Dermis blood vessel endothelial cell (primary cell): ENCODE measurements at regions not wholly inside any gene's neighbourhood (a gene's known extent, or its start where the extent isn't known, plus 50 kb on each side); places are given as distances from the start of the nearest gene placed in this dataset.
"Not testable (repeated sequence)": the region's sequence is repeated elsewhere in the genome, so short reads cannot be mapped to it uniquely, and the experiment has no call there.

Experiments
- DNase-seq: peaks from one replicate; pipeline ENCODE4 v3.0.0; 2010

DNA sequence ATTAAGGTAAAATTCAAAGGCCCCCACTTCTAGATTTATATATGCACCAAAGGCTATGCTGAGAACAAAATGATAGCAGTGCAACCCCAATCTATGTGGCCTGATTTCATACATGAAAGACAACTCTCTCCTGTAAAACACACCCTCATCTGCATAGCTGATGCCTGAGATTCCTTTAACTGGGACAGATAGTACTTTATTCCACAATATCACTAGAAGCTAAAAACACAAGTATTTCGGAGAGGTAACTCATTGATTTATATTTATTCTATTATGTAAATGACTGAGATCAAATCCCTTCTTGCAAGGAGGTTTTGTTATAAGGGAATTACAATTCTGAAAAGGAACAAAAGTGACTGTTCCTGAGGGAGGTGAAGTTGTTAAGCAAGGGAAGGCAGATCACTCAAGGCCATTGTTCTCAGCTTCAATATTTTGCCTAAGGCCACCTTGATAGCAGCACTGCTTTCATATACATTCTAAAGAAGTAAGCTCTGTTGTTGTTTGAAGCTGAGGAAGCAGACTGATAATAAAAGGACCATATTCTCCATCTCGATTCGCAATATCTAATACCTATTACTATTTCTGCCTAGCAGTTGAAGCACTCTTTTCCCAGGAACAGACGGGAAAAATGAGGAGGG, 471.0 kb upstream of the CDH7 start:
- DNase-seq = no peak

DNA sequence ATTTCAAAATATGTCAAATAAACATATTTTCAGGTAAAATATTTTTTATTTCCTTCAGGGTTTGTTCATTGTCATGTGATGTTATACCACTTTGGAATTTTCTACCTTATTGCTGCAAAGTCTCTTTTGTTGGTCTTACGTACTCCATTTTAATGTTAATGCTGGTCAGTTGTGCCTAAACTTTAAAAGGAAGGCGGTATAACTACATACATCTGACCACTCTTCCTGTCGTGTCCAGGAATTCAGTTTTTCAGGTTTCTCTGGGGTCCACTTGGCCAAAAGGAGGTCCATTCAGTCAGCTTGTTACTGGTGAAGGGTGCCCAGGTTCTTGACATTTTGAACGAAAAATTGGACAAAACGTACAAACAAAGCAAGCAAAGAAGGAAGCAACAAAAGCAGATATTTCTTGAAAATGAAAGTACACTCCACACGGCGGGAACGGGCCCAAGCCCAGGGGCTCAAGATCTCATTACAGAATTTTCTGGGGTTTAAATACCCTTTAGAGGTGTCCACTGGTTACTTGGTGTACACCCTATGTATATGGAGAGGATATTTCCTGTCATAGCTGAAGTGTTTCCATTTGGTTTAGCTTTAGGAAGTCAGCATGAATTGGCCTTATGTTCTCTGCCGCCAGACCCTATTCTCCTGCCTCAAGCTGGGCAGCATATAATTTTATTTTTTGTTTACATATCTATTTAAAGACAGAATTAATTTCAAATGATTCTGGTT, 471.7 kb upstream of the CDH7 start:
- DNase-seq = no peak

DNA sequence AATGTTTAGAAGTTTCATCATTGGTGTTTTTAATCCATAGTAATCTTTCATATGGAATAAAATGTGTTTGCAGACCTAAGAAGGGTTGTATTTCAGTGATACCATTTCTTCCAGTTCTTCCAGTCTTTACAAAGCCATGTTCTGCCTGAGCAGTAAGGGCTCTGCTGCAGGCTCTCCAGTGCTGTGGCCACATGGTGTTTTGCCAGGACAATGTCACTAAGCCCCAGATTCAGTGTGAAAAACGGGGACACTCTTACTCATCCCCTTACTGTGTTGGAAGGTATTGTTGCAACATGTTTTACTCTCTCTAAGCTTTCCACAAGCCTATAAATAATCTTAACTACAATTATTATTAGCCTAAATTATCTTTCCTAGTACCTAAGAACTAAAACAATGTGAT, 481.4 kb upstream of the CDH7 start:
- DNase-seq = no peak

DNA sequence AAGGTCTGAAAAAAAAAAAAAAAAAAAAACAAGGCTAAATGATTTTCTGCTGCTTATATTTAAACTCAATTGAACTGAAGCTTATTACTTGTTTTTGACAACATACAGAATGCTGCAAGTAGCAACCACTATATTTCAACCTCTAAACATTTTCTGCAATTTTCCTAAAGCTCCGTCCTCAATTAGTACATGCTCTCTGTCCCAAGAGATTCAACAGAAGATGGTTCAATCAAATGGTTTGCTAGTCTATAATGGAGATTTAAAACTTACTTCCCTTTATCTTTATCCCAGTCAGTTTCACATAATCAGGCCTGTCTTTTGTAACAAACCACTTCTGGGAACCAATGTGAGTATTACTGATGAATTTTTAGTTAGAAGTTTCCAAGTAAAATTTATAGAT, 485.1 kb upstream of the CDH7 start:
- no peak for DNase-seq

DNA sequence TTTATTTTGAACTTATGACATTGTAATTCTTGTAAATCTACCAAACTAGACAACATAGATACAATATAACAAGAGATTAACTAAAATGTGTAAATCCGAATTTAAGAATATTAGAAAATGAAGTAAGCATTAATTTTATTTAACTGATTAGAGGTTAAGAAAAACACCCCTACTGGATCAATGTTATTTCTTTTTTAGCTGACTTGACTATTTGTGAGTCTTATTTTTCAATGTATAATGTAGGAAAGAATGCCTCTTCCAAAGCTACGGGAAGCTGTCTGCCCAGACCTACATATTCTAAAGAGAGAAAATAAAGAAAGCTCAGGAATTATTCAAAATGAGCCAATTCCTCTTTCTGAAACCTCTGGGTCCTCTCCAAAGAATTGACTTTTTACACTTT, 490.8 kb upstream of the CDH7 start:
- no peak for DNase-seq

- no peak for DNase-seq
Observed at GRCh38 chr18:65259403-65259802, 491.4 kb upstream of the CDH7 start.

DNA sequence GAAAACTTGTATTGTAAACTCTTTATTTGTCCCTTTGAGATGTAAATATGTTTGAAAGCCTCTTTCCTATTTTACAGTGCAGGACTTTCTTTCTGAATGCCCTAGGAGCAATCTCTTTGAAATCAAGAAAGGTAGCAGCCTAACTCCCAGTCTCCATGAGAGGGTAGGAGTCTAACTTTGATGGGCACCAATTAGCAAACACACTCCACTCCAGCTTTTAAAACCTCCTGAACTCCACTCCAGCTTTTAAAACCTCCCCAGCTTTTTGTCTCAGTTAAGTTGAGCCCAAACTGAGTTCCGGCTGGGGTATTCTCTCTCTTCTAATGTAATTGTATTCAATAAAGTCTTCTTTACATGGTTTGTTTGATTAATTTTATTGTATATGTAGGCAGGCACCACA, 493.7 kb upstream of the CDH7 start:
- no peak for DNase-seq

DNA sequence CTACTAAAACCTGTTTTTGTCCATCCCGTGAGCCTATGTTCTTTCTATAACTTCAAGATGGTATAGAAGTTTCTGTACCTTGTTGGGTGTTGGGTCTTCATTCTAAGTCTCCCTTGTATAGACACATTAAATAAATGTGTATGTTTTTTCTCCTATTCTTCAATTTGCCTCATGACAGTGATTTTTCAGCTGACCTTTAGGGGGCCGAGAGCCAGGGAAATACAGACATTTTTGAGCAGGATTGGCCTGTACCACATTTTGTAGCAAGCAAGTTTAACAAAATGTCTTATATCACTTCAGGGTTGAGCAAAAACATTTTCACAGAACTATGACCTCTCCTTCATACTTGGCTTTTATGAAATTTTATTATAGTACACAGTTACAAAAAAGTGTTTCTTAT, 495.4 kb upstream of the CDH7 start:
- no peak for DNase-seq

DNA sequence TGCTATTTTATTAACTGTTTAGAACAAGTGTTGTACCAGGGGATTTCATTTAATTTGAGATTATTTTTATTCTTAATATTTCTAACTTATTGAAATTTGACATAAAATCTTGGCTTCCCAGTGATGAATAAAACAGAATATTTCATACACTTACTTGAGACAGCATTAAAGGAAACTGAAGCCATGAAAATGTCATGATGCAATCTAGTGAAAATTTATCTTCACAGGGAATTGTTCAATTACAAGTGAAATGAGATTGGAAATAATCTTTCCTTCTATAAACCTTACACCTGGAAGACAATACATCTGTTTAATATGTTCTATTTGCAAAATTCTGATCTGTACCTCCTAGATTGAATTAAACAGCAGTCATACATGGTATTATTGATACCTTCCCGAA, 511.0 kb upstream of the CDH7 start:
- DNase-seq = no peak

- DNase-seq = no peak
Observed at GRCh38 chr18:65235966-65236624, 514.7 kb upstream of the CDH7 start.

DNA sequence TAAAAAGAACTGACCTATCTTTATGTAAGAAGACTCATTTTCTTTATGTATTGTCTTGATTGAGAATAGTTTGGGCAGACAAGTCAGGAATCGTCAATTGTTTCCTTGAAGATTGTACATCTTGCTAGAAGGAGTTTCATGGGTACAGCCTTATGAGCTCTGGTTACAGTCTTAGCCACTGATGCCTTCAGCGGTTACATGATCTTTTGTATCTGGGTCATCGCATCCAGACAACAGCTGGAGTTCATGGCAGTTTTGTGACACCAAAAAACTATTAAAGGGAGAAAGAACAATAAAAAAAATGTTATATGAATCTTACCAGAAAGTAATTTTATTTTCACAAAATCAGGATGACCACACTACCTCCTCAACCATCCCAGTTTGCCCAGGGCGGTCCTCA, 520.5 kb upstream of the CDH7 start:
- no peak for DNase-seq

GRCh38 chr18:65227970-65228369, 522.8 kb upstream of the CDH7 start:
- no peak for DNase-seq

DNA sequence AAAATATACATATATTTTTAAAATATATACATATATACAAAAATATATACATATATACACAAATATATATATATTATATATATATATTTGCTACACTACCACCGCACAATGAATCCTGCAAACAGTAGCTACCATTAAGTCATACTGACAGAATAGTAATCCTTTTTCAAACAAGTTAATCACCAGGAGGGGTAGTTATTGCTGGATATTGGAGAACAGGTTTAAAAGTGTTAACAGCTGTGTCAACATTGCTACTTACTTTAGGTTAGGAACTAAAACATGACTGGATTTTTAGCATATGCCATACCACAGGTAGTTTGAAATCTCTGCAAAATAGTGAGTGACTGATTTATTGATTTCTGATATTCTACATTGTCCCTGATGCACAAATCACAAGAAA, 529.1 kb upstream of the CDH7 start:
- no peak for DNase-seq

DNA sequence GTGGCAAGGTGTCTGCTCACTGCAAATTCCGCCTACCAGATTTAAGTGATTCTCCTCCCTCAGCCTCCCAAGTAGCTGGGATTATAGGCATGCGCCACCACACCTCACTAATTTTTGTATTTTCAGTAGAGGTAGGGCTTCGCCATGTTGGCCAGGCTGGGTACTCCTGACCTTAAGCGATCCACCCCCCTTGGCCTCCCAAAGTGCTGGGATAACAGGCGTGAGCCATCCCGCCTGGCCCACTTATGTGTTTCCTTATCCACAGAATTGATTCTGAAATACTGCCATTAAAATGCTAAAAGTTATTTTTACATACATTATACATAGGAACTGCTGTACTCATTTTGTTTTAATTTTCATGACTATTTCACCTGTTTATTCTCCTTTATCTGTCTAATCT, 529.7 kb upstream of the CDH7 start:
- no peak for DNase-seq

- DNase-seq = no peak
Observed at GRCh38 chr18:65215865-65216466, 534.8 kb upstream of the CDH7 start.

GRCh38 chr18:65214456-65214855, 536.4 kb upstream of the CDH7 start:
- DNase-seq = no peak

DNA sequence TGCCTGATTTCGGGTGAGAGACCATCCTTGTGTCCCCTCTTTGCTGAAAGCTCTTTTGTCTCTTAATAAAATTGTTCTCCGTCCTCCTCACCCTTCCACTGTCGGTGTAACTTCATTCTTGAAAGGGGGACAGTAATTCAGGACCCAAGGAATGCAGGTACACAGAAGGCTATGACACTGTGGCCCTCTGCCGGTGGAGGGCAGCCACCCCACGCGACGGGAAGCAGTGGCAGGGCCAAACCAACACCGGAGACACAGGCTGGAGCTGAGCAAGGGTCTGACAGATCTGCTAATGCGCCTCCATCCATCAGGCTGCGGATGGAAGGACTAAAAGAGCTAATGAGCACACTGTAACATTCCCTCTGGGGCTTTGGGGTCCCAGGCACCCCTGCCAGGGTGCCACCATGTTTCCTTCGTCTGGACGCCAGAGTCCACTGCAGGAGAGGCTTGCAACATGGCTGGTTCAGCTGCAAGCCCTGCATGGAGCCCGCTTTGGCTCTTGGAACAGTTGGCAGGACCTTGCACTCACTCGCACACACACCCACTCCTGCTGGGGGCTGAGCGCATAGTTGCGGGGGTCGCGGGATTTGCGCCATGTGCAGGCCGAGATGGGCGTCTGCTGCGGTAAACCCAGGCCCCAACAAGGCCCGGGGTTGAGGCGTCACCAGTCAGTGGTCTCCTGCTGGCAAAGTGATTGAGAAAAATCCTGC, 544.1 kb upstream of the CDH7 start:
- DNase-seq = no peak

GRCh38 chr18:65202091-65202490, 548.7 kb upstream of the CDH7 start:
- no peak for DNase-seq

DNA sequence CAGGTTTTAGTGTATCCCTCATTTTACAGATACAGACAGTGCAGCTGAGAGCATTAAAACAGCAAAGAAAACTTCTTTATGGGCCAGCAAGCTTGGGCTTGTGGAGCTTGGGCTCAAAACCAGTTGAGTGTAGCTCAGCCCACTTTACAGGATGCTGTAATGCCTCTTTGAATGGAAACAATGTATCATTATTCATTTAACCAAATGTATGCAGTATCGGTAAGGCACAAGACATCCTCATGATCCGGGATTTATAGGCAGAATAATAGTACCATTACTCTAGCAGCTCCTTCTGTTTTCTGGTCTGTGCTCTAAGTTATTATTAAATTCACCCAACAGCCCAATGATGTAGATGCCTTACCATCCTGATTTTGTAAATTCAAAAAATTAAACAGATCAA, 575.1 kb upstream of the CDH7 start:
- DNase-seq = no peak

GRCh38 chr18:65162086-65162485, 588.7 kb upstream of the CDH7 start:
- not testable (repeated sequence) for DNase-seq

- DNase-seq = no peak
Observed at GRCh38 chr18:65146482-65147021, 604.3 kb upstream of the CDH7 start.

- DNase-seq = no peak
Observed at GRCh38 chr18:65145312-65145711, 605.5 kb upstream of the CDH7 start.

- no peak for DNase-seq
Observed at GRCh38 chr18:65133610-65134009, 617.2 kb upstream of the CDH7 start.
